Hematopoietic multipotent progenitor cell (in vitro differentiated cells): ENCODE measurements at regions not wholly inside any gene's neighbourhood (a gene's known extent, or its start where the extent isn't known, plus 50 kb on each side); places are given as distances from the start of the nearest gene placed in this dataset.

ENCODE experiments used
- DNase-seq, 3 donors: peaks; one replicate each; pipeline ENCODE4 v3.0.0-alpha.2; 2011 to 2015; ENCODE audit warnings: low read depth in 2 of 3, low spot score in 2 of 3

- no peak for DNase-seq
Observed at GRCh38 chr21:28269173-28269572, 723.5 kb downstream of the LTN1 start.

DNA sequence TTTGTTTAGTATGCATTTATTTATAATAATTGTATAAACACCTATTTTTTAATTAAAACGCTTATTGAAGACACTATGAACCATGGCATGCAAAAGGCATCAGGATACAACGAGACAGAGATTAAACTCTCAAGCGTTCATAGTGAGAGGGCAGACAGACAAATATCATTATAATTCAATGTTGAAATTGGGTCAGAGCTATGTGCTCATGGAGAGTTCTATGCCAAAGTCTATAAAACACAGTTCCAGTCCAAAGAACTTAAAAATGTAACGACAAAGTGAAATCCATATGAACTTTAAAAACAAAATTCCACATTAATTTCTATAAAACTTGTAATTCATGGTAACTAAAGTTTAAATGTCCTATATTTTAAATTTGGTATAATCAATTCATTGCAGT lies 724.0 kb downstream of the LTN1 start:
- DNase-seq = no peak

GRCh38 chr21:28267449-28267848 lies 725.2 kb downstream of the LTN1 start:
- no peak for DNase-seq

DNA sequence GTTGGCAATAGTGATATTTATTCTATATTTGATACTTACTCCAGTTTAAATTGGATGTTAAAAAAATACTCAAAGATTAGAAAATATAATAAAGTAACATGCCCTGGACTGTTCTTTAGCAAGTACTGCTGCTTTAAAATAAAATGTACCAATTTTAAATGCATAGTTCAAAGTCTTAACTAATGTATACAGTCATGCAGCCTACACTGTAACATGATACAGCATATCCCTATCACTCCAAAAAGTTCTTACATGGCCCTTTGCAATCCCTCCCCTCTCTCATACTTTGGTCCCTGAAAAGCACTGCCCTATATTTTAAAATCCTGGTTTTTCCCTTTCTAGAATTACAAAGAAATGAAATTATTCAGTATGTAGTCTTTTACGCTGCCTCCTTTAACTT lies 726.6 kb downstream of the LTN1 start:
- no peak for DNase-seq

- no peak for DNase-seq
Observed at GRCh38 chr21:28263974-28264373, 728.7 kb downstream of the LTN1 start.

- DNase-seq = no peak
Observed at GRCh38 chr21:28261298-28261697, 731.4 kb downstream of the LTN1 start.

DNA sequence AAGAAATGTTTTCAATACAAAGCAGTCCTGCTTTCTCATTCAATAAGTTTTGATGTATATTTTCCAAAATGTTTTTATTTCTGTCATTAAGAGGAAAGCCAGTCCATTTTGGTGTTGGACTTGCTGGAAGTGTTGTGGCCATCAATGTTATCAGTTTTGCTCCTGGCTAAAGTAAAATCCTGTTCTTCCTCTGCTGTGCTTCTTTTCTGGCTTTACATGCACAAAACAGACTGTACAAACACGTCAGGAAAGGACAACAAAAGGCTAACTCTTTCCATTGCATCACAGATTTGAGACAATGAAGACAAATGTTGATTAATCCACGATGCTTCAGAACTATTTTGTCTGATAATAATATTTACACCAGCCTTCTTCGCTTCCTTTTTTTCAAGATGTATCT lies 735.4 kb downstream of the LTN1 start:
- DNase-seq = no peak

DNA sequence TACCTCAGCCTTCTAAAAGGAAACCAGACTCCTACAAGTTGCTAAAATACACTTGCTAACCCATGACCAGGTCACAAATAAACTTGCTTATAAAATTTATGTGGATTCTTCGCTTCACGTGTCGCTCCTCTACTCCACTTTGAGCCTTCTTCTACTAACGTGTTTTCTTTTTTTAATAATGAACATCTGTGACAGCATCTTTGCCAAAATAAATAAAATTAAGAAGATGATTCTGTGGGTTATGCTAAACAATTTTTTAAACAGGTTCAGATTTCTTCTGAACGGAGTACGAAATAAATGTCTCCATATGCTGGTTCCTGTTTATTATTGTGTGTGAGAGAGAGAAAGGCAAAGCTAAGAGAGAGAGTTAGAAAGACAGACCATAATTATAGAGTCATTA lies 735.8 kb downstream of the LTN1 start:
- DNase-seq = no peak

- DNase-seq = no peak
Observed at GRCh38 chr21:28256420-28256831, 736.3 kb downstream of the LTN1 start.

GRCh38 chr21:28253961-28254360 lies 738.7 kb downstream of the LTN1 start:
- no peak for DNase-seq

DNA sequence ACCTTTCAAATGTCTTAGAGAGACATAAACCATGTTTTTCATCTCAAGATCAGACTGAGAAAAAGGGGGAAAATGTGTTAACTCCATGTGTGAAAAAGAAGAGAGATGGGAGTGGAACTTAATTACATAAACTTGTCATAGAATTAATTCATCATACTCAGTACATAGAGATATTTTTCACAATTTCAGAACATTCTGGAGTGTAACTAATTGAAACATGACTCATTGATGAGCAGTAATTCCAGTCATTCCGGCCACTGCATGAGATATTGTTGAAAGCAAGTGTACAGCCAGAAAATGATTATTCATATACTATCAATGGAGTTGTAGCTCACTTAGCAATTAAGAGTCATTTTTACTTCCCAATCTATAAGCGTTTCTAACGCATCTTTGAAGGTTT lies 739.3 kb downstream of the LTN1 start:
- DNase-seq = no peak

GRCh38 chr21:28252928-28253327 lies 739.7 kb downstream of the LTN1 start:
- DNase-seq = no peak

DNA sequence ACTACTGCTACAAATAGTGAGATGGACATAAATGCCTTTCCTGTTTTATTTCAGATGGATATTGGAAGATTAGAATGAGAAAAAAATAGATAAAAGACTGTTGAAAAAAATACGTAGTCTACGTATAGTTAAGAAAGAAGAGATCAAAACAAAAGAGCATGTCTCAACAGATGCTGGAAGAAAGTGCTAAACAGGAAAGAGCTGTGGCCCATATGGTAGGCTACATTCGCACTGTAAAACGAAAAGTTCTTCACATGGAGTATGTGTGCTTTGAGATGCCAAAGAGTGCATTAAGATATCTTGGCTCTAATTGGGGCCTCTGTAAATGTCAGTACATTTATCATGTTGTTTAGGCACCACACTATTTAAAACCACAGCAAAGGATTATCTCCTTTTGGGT lies 741.7 kb downstream of the LTN1 start:
- no peak for DNase-seq

DNA sequence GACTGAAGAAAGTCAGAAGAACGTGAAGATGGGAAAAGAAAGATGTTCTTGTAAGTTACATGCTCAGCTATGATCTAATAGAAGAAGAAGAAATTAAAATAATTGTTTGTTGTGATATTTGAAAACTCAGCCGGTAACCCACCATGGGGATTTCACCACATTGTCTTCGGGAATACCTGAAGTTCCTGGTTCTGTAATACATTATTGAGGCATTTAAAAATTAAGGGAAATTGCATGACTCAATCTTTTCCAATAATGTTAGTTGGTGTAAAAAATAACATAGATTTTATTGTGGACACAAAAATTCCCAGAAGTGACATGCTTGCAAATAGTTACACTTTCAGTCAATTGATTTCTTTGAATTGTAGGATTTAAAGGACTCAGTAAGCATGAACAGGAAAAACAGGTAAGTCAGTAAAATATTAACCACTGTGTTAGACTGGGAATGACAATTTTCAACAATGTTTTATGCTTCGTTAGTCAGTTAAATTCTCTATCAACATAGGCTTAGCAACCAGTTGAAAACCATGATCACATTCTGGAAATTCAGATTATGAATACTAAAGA lies 745.1 kb downstream of the LTN1 start:
- DNase-seq = no peak

DNA sequence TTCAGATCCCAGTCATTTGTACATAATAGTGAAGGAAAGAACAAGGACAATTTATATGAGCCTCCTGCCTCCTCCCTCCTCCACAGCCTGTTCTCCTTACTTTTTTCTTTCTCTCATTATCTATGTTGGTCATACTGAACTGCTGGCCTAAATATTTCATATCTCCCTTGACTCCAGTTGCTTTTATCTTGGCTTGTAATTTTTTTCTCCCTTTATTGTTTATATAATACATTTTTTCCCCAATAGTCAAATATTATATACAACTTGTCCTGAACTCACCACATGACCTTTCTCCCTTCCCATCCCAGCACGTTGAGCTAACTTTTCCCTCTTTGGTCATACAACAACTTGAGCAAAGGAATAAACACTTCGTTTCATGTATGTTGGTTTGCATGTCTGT lies 752.1 kb downstream of the LTN1 start:
- no peak for DNase-seq

DNA sequence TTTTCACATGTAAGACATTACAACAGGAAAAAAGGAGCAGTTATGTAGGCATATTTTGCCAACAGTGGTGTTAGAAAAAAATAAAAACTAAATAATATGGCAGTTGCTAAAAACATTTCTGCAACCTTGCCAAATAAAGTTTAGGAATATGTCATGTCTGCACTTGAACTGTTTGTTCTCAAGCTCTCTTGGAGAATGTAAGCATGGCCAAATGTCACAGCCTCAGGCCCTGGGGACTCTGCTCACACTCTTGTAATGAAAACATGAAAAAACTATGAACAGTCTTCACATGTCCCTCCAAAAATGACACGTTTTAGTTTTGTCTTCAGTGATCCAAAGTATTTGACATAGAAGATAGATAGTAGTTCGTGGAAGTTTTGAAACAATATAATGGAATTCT lies 753.3 kb downstream of the LTN1 start:
- DNase-seq = no peak

GRCh38 chr21:28237661-28238060 lies 755.0 kb downstream of the LTN1 start:
- DNase-seq = no peak

GRCh38 chr21:28235169-28235895 lies 757.3 kb downstream of the LTN1 start:
- DNase-seq = peak in 2 of 3 donors; percentile 35 to 73

DNA sequence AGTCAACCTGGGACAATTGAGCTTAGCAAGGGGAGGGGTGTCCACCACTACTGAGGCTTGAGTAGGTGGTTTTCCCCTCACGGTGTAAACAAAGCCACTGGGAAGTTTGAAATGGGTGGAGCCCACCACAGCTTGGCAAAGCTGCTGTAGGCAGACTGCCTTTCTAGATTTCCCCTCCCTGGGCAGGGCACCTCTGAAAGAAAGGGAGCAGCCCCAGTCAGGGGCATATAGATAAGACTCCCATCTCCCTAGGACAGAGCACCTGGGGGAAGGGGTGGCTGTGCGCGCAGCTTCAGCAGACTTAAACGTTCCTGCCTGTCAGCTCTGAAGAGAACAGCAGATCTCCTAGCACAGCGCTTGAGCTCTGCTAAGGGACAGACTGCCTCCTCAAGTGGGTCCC lies 758.4 kb downstream of the LTN1 start:
- DNase-seq = no peak

DNA sequence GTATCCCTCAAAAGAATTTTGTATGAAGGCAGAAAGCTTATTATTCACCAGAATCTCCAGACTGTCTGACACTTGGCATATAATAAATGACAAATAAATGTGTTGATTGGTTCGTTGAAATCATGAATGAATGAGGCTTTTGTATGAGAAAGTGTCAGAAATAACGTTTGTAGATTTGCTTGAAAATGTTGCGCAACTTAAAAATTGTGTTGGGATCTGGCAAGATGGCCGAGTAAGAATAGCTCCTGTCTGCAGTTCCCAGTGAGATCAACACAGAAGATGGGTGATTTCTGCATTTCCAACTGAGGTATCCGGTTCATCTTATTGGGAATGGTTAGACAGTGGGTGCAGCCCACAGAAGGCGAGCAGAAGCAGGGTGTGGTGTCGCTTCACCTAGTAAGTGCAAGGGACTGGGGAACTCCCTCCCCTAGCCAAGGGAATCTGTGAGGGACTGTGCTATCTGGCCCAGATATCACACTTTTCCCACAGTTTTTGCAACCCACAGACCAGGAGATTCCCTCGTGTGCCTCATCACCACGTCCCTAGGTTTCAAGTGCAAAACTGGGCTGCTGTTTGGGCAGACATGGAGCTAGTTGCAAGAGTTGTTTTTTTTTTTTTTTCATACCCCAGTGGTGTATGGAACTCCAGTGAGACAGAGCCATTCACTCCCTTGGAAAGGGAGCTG lies 759.0 kb downstream of the LTN1 start:
- no peak for DNase-seq

GRCh38 chr21:28230559-28230958 lies 762.1 kb downstream of the LTN1 start:
- DNase-seq = no peak

DNA sequence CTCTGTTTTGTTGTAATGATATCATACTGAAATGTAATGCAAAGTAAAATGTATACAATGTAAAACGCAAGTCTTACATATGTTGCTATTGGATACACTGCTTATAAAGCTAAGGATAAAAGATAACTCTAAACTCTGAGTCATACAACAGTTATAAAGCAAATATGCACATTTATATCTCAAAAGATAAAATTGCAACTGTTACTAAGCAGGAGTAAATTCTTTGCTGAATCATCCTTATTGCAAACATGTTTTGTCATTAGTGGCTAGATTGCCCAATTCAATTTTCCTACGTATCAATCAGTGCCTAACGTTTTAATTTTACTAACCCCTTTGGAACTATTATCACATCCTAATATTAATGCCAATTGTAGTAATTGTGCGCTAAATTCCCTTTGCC lies 762.9 kb downstream of the LTN1 start:
- peak in 1 of 3 donors; percentile 24 for DNase-seq
